Ishikawa (cell line): ENCODE measurements at regions not wholly inside any gene's neighbourhood (a gene's known extent, or its start where the extent isn't known, plus 50 kb on each side); places are given as distances from the start of the nearest gene placed in this dataset.

Experiments
- CEBPB ChIP-seq: IDR thresholded peaks from 2 replicates; pipeline ENCODE4 v1.6.1; 2012
- CREB1 ChIP-seq: IDR thresholded peaks from 2 replicates; pipeline ENCODE4 v1.6.1; 2012; ENCODE audit warnings: low read depth
- EGR1 ChIP-seq: IDR thresholded peaks from 2 replicates; pipeline ENCODE4 v1.6.1; 2012
- EP300 ChIP-seq: IDR thresholded peaks from 2 replicates; pipeline ENCODE4 v1.6.1; 2012; ENCODE audit warnings: borderline replicate concordance
- FOXM1 ChIP-seq: IDR thresholded peaks from 2 replicates; pipeline ENCODE4 v1.6.1; 2012; ENCODE audit warnings: low read depth, borderline replicate concordance
- NFIC ChIP-seq: IDR thresholded peaks from 2 replicates; pipeline ENCODE4 v1.6.1; 2012
- RAD21 ChIP-seq: IDR thresholded peaks from 2 replicates; pipeline ENCODE4 v1.6.1; 2012; ENCODE audit warnings: low read depth
- TAF1 ChIP-seq: IDR thresholded peaks from 2 replicates; pipeline ENCODE4 v1.6.1; 2012; ENCODE audit warnings: low read depth, mild to moderate bottlenecking
- TCF12 ChIP-seq: IDR thresholded peaks from 2 replicates; pipeline ENCODE4 v1.6.1; 2012; ENCODE audit warnings: low read depth
- TEAD4 ChIP-seq: IDR thresholded peaks from 2 replicates; pipeline ENCODE4 v1.6.1; 2012
- YY1 ChIP-seq: IDR thresholded peaks from 2 replicates; pipeline ENCODE4 v1.6.1; 2012; ENCODE audit warnings: low read depth
- ZBTB7A ChIP-seq: IDR thresholded peaks from 2 replicates; pipeline ENCODE4 v1.6.1; 2012; ENCODE audit warnings: low read depth
- TF ChIP-seq, protein P1 (sequence below): IDR thresholded peaks from 2 replicates; pipeline ENCODE4 v1.6.1; 2012
- TF ChIP-seq, protein P2 (sequence below): IDR thresholded peaks from 2 replicates; pipeline ENCODE4 v1.6.1; 2012; ENCODE audit warnings: low read depth, mild to moderate bottlenecking
- TF ChIP-seq, protein P3 (sequence below): IDR thresholded peaks from 2 replicates; pipeline ENCODE4 v1.6.1; 2012

DNA sequence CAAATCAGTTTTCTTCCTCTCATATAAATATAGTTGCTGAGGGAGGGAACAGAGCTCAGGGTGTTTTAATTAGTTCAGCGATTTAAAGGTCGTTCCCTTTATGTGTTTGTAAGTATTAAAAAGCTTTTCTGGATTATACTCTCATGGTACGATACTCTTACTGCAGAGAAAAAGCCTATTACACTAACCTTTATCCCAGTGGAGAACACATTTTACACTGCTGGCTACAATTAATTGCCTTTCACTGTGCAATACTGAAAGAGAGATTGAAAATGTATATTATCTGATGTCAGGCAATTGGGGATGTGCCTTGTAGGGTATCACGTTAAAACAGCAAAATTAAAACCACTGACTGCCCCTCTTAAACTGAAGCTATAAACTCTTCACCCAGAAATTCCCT, 526.9 kb upstream of the SGCG start:
- no peak for TF ChIP-seq TAF1
- no peak for TF ChIP-seq YY1
- TF ChIP-seq CREB1 = no peak
- TF ChIP-seq, protein P1, sequence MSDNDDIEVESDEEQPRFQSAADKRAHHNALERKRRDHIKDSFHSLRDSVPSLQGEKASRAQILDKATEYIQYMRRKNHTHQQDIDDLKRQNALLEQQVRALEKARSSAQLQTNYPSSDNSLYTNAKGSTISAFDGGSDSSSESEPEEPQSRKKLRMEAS = no peak
- TF ChIP-seq, protein P2, sequence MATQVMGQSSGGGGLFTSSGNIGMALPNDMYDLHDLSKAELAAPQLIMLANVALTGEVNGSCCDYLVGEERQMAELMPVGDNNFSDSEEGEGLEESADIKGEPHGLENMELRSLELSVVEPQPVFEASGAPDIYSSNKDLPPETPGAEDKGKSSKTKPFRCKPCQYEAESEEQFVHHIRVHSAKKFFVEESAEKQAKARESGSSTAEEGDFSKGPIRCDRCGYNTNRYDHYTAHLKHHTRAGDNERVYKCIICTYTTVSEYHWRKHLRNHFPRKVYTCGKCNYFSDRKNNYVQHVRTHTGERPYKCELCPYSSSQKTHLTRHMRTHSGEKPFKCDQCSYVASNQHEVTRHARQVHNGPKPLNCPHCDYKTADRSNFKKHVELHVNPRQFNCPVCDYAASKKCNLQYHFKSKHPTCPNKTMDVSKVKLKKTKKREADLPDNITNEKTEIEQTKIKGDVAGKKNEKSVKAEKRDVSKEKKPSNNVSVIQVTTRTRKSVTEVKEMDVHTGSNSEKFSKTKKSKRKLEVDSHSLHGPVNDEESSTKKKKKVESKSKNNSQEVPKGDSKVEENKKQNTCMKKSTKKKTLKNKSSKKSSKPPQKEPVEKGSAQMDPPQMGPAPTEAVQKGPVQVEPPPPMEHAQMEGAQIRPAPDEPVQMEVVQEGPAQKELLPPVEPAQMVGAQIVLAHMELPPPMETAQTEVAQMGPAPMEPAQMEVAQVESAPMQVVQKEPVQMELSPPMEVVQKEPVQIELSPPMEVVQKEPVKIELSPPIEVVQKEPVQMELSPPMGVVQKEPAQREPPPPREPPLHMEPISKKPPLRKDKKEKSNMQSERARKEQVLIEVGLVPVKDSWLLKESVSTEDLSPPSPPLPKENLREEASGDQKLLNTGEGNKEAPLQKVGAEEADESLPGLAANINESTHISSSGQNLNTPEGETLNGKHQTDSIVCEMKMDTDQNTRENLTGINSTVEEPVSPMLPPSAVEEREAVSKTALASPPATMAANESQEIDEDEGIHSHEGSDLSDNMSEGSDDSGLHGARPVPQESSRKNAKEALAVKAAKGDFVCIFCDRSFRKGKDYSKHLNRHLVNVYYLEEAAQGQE = no peak
- no peak for TF ChIP-seq CEBPB
- no peak for TF ChIP-seq EGR1
- TF ChIP-seq RAD21 = no peak
- no peak for TF ChIP-seq EP300
- TF ChIP-seq ZBTB7A = no peak
- TF ChIP-seq NFIC = no peak
- no peak for TF ChIP-seq TCF12
- no peak for TF ChIP-seq FOXM1
- TF ChIP-seq, protein P3, sequence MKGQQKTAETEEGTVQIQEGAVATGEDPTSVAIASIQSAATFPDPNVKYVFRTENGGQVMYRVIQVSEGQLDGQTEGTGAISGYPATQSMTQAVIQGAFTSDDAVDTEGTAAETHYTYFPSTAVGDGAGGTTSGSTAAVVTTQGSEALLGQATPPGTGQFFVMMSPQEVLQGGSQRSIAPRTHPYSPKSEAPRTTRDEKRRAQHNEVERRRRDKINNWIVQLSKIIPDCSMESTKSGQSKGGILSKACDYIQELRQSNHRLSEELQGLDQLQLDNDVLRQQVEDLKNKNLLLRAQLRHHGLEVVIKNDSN = no peak
- TF ChIP-seq TEAD4 = no peak

DNA sequence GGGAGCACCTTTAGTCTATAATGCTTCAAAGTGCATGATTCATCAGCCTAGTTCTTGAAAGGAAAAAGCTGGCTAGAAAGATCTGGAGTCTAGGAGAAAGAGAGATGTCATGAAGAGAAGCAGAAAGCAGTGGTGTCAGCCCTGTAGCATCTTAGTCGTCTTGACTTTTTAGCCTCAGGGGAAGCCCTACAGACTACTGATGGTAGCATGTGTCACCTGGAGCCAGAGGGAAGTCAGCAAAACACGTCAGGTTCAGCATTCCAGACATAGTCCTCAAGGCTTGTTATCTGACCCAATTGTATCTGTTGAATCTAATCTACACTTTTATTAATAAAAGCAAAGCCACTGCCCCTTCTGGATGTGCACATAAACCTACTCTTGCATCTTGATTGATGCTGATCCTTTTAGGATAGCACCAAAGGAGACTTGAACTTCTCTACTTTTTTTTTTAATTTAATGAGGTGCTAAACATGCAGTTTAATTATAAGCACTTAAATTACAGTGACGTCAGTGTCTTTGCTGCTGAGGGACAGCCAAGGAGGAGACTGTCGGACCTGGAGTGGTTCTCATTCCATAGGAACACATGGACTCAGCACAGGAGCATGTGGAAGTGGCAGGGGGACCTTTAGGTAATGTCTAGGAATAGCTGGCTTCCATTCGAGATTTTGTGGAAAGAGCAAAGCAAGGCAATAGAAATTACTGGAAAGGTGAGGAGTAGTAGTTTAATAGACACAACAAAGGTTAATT, 525.5 kb upstream of the SGCG start:
- TF ChIP-seq CEBPB = no peak
- no peak for TF ChIP-seq ZBTB7A
- no peak for TF ChIP-seq YY1
- TF ChIP-seq, protein P2 = no peak
- no peak for TF ChIP-seq RAD21
- no peak for TF ChIP-seq TEAD4
- no peak for TF ChIP-seq FOXM1
- no peak for TF ChIP-seq CREB1
- no peak for TF ChIP-seq TAF1
- TF ChIP-seq, protein P3 = no peak
- no peak for TF ChIP-seq EGR1
- no peak for TF ChIP-seq EP300
- TF ChIP-seq NFIC = no peak
- TF ChIP-seq, protein P1 = no peak
- TF ChIP-seq TCF12 = no peak

DNA sequence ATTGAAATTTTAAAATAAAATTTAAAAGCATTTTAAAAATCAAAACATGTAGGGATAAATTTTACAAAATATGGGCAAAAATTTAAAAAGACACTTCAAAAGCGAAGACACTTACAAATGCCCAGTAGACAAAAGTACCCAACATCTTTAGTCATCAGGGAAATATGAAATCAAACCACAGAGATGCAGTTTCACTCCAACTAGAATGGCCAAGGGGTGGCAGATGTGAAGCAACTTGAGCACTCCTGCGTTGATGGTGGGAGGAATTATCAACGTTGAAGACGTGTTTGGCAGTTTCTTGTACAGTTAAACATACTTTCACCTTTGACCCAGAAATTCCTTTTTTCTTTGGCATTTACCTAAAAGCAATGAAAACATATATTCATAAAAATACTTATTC, 518.0 kb upstream of the SGCG start:
- TF ChIP-seq, protein P3 = no peak
- TF ChIP-seq TAF1 = no peak
- TF ChIP-seq, protein P1 = no peak
- no peak for TF ChIP-seq CEBPB
- no peak for TF ChIP-seq YY1
- no peak for TF ChIP-seq TCF12
- TF ChIP-seq FOXM1 = no peak
- no peak for TF ChIP-seq NFIC
- no peak for TF ChIP-seq TEAD4
- TF ChIP-seq EP300 = no peak

DNA sequence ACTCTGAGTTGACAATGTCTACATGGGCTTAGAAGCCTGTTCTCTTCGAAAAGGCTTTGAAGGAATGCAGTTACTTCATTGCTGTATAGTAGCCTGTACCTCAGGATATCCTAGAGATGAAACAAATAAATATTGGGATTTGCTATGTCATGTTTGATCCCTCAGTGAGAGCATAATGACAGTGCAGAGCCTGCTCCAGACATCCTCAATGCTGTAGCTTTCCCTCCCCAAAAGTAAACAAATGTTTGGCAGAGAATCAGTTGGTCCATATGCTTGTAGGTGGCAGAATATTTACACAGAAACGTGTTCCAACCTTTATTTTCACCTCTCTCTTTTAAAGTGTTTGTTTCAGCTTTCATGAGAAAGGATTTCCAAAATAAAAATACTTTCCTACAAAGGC, 515.3 kb upstream of the SGCG start:
- TF ChIP-seq, protein P3 = no peak
- TF ChIP-seq NFIC (no peak), CREB1 (no peak), TAF1 (no peak)
- TF ChIP-seq, protein P1 = no peak

DNA sequence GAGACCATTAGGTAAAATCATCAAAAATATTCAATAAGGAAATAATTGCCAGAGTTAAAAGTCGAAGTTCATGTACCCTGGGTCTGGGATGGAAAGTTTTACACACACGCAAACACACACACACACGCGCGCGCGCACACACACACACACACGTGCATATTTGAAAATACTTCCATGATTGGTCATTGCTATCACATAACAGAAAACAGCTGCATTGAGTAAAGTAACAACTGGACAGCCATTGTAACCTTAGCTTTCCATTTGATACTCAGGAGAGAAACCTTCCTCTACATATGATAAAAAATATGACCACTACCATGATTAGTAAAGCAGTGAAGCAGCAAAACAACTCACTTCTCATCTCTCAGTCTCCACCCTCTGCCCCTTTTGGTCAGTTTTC, 490.0 kb upstream of the SGCG start:
- TF ChIP-seq TEAD4 = no peak
- TF ChIP-seq CEBPB = no peak
- TF ChIP-seq NFIC = no peak
- no peak for TF ChIP-seq YY1
- no peak for TF ChIP-seq EP300
- no peak for TF ChIP-seq FOXM1
- TF ChIP-seq TCF12 = no peak
- no peak for TF ChIP-seq RAD21
- TF ChIP-seq, protein P3 = no peak
- TF ChIP-seq, protein P1 = no peak
- no peak for TF ChIP-seq CREB1
- TF ChIP-seq, protein P2 = no peak
- TF ChIP-seq ZBTB7A = no peak
